MM.1S (cell line): ENCODE measurements at regions not wholly inside any gene's neighbourhood (a gene's known extent, or its start where the extent isn't known, plus 50 kb on each side); places are given as distances from the start of the nearest gene placed in this dataset.

Experiments used
- CTCF ChIP-seq: fragments of 300-600 bp; sonication (generic); IDR thresholded peaks from 2 replicates; pipeline ENCODE4 v1.5.1; 2016; ENCODE audit warnings: antibody characterized with exemption, low read length, mixed read lengths
- EZH2 ChIP-seq: fragments of 300-600 bp; sonication (generic); optimal IDR thresholded peaks from 2 replicates; pipeline ENCODE3; 2017; ENCODE audit warnings: low read depth, mild to moderate bottlenecking, antibody characterized with exemption, low read length, mixed read lengths
- EZH2phosphoT487 ChIP-seq: fragments of 300-600 bp; sonication (generic); IDR thresholded peaks from 2 replicates; pipeline ENCODE4 v1.6.1; 2018; ENCODE audit warnings: antibody characterized with exemption, low read length

GRCh38 chr10:108655057-108655456 lies 1268.3 kb downstream of the XPNPEP1 start:
- TF ChIP-seq CTCF, result no peak
- no peak for TF ChIP-seq EZH2
- TF ChIP-seq EZH2phosphoT487, result no peak
